ENCODE measurements at regions not wholly inside any gene's neighbourhood (a gene's known extent, or its start where the extent isn't known, plus 50 kb on each side); places are given as distances from the start of the nearest gene placed in this dataset.
"Not testable (repeated sequence)": the region's sequence is repeated elsewhere in the genome, so short reads cannot be mapped to it uniquely, and the experiment has no call there.

- not testable (repeated sequence) for H3K9me3 Mint-ChIP-seq; DNase-seq (ENCODE audit: low spot score); H3K4me1 Mint-ChIP-seq (ENCODE audit: low read depth); H3K27me3 Mint-ChIP-seq (ENCODE audit: low read depth); H3K36me3 Mint-ChIP-seq (ENCODE audit: low read depth); H3K4me3 Mint-ChIP-seq; H3K27ac Mint-ChIP-seq
Measured at GRCh38 chr16:58790816-58791557, 56.9 kb upstream of the GOT2 start.

DNA sequence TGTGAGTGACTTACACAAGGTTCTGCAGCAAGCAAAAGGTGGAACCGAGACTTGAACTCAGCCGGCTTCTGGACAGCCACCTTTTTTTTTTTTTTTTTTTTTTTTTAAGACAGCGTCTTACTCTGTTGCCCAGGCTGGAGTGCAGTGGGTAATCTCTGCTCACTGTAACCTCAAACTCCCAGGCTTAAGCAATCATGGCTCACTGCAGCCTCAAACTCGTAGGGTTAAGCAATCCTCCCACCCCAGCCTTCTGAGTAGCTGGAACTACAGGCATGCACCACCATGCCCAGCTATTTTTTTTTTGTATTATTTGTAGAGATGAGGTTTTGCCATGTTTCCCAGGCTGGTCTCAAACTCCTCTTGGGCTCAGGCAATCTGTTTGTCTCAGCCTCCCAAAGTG is 55.2 kb upstream of the GOT2 start:
- H3K27ac Mint-ChIP-seq, result no peak overlapping the region
- no peak overlapping the region for H3K4me3 Mint-ChIP-seq
- H3K4me1 Mint-ChIP-seq (ENCODE audit: low read depth), result no peaks in the 10 kb centered on the region
- H3K36me3 Mint-ChIP-seq (ENCODE audit: low read depth), result no peaks in the 10 kb centered on the region
- no peaks in the 10 kb centered on the region for H3K27me3 Mint-ChIP-seq (ENCODE audit: low read depth)
- no peak for DNase-seq (ENCODE audit: low spot score)
- no peaks in the 10 kb centered on the region for H3K9me3 Mint-ChIP-seq
